SK-N-SH treated with all-trans-retinoic acid at 6 μM for 48 hours (cell line): ENCODE measurements at regions not wholly inside any gene's neighbourhood (a gene's known extent, or its start where the extent isn't known, plus 50 kb on each side); places are given as distances from the start of the nearest gene placed in this dataset.

Source experiments
- ATAC-seq: fragments of 200-7000 bp; cut with Tn5 transposase; 3 replicates; pipeline ENCODE4 v1.9.1; 2020; ENCODE audit warnings: mild to moderate bottlenecking, moderate library complexity
- ARNTL ChIP-seq: fragments of 450-650 bp; formaldehyde crosslinking; IDR thresholded peaks from 2 replicates; pipeline ENCODE4 v1.5.0; 2020; ENCODE audit warnings: low read depth, mild to moderate bottlenecking, moderate library complexity, borderline replicate concordance
- BACH2 ChIP-seq: fragments of 250-450 bp; sonication (Bioruptor Pico); IDR thresholded peaks from 2 replicates; pipeline ENCODE4 v1.9.0; 2021; ENCODE audit warnings: mild to moderate bottlenecking, borderline replicate concordance
- CSDC2 ChIP-seq: fragments of 250-450 bp; sonication (Bioruptor Pico); IDR thresholded peaks from 2 replicates; pipeline ENCODE4 v1.5.0; 2020; ENCODE audit warnings: mild to moderate bottlenecking, moderate library complexity
- ESRRG ChIP-seq: fragments of 250-450 bp; sonication (Bioruptor Pico); IDR thresholded peaks from 2 replicates; pipeline ENCODE4 v1.6.1; 2021; ENCODE audit warnings: mild to moderate bottlenecking
- GLIS3 ChIP-seq: fragments of 250-450 bp; sonication (Bioruptor Pico); IDR thresholded peaks from 2 replicates; pipeline ENCODE4 v1.5.0; 2020; ENCODE audit warnings: mild to moderate bottlenecking, moderate library complexity
- ISL1 ChIP-seq: fragments of 250-450 bp; sonication (Bioruptor Pico); IDR thresholded peaks from 2 replicates; pipeline ENCODE4 v2.1.2; 2022; ENCODE audit warnings: mild to moderate bottlenecking, moderate library complexity
- OSR1 ChIP-seq: fragments of 250-450 bp; sonication (Bioruptor Pico); IDR thresholded peaks from 2 replicates; pipeline ENCODE4 v1.8.0; 2022; ENCODE audit warnings: moderate library complexity, mild to moderate bottlenecking, inconsistent platforms
- PPARA ChIP-seq: fragments of 250-450 bp; sonication (Bioruptor Pico); IDR thresholded peaks from 2 replicates; pipeline ENCODE4 v1.5.0; 2020; ENCODE audit warnings: mild to moderate bottlenecking, borderline replicate concordance
- SNAI2 ChIP-seq: fragments of 250-450 bp; sonication (Bioruptor Pico); IDR thresholded peaks from 2 replicates; pipeline ENCODE4 v1.5.0; 2020; ENCODE audit warnings: mild to moderate bottlenecking, moderate library complexity
- TCF4 ChIP-seq: fragments of 250-450 bp; sonication (Bioruptor Pico); IDR thresholded peaks from 2 replicates; pipeline ENCODE4 v1.8.0; 2021; ENCODE audit warnings: mild to moderate bottlenecking, moderate library complexity, borderline replicate concordance
- TOX ChIP-seq: fragments of 250-450 bp; sonication (Bioruptor Pico); IDR thresholded peaks from 2 replicates; pipeline ENCODE4 v1.8.0; 2021; ENCODE audit warnings: mild to moderate bottlenecking, moderate library complexity, borderline replicate concordance
- ZC3H10 ChIP-seq: fragments of 250-450 bp; sonication (Bioruptor Pico); IDR thresholded peaks from 2 replicates; pipeline ENCODE4 v1.5.1; 2021; ENCODE audit warnings: mild to moderate bottlenecking, moderate library complexity
- ZFP3 ChIP-seq: fragments of 250-450 bp; sonication (Bioruptor Pico); IDR thresholded peaks from 2 replicates; pipeline ENCODE4 v1.5.0; 2020; ENCODE audit warnings: mild to moderate bottlenecking, moderate library complexity
- ZFP30 ChIP-seq: fragments of 450-650 bp; formaldehyde crosslinking; IDR thresholded peaks from 2 replicates; pipeline ENCODE4 v1.5.0; 2022; ENCODE audit warnings: mild to moderate bottlenecking, moderate library complexity
- ZNF565 ChIP-seq: fragments of 450-650 bp; formaldehyde crosslinking; conservative IDR thresholded peaks from 2 replicates; pipeline ENCODE4 v1.5.0; 2020; ENCODE audit warnings: low read depth, mild to moderate bottlenecking, moderate library complexity
- ZNF70 ChIP-seq: fragments of 450-650 bp; formaldehyde crosslinking; IDR thresholded peaks from 2 replicates; pipeline ENCODE4 v1.5.0; 2020; ENCODE audit warnings: mild to moderate bottlenecking, moderate library complexity
- ZNF8 ChIP-seq: fragments of 450-650 bp; formaldehyde crosslinking; IDR thresholded peaks from 2 replicates; pipeline ENCODE4 v1.5.0; 2020; ENCODE audit warnings: mild to moderate bottlenecking, moderate library complexity
- TF ChIP-seq, protein P1 (sequence below): fragments of 250-450 bp; sonication (Bioruptor Pico); IDR thresholded peaks from 2 replicates; pipeline ENCODE4 v1.5.1; 2020; ENCODE audit warnings: low read depth, mild to moderate bottlenecking, moderate library complexity
- TF ChIP-seq, protein P2 (sequence below): fragments of 250-450 bp; sonication (Bioruptor Pico); IDR thresholded peaks from 2 replicates; pipeline ENCODE4 v1.8.0; 2020; ENCODE audit warnings: mild to moderate bottlenecking, moderate library complexity, borderline replicate concordance
- TF ChIP-seq, protein P3 (sequence below): fragments of 250-450 bp; sonication (Bioruptor Pico); IDR thresholded peaks from 2 replicates; pipeline ENCODE4 v1.5.0; 2020; ENCODE audit warnings: mild to moderate bottlenecking, moderate library complexity
- TF ChIP-seq, protein P4 (sequence below): fragments of 250-450 bp; sonication (Bioruptor Pico); IDR thresholded peaks from 2 replicates; pipeline ENCODE4 v1.5.1; 2021; ENCODE audit warnings: mild to moderate bottlenecking, moderate library complexity
- TF ChIP-seq, protein P5 (sequence below): fragments of 250-450 bp; sonication (Bioruptor Pico); IDR thresholded peaks from 2 replicates; pipeline ENCODE4 v1.8.0; 2021; ENCODE audit warnings: low read depth, mild to moderate bottlenecking, moderate library complexity, borderline replicate concordance

DNA sequence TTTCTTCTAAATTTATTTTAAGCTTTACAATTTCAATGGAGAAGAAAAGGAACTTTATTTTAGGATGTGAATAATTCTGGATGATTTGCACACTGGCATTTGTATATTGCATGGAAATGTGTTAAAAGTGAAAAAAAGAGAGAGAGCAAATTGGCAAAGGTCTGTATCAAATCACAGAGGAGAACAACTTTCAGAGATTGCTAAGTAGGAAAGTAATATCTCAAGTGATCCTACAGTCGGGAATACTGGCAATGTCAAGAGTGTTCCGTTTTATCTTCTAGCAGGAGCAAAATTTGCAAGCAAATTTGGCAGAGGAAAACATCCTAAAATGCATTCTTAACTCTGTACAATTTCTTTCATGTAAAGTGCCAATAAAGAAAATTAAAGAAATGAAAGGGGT, 97.1 kb upstream of the TMC3 start:
- ATAC-seq = no peak
- TF ChIP-seq BACH2 (CRISPR knock-in tag) = no peak
- TF ChIP-seq OSR1 (CRISPR knock-in tag) = no peak
- TF ChIP-seq ZFP30 = no peak
- no peak for TF ChIP-seq ARNTL (CRISPR knock-in tag)
- no peak for TF ChIP-seq ZNF8 (CRISPR knock-in tag)
- no peak for TF ChIP-seq ZNF70 (CRISPR knock-in tag)
- no peak for TF ChIP-seq CSDC2
- no peak for TF ChIP-seq PPARA (CRISPR knock-in tag)
- TF ChIP-seq ZNF565 (CRISPR knock-in tag) = no peak
- no peak for TF ChIP-seq SNAI2
- no peak for TF ChIP-seq TCF4
- no peak for TF ChIP-seq ESRRG (CRISPR knock-in tag)
- TF ChIP-seq, protein P1, sequence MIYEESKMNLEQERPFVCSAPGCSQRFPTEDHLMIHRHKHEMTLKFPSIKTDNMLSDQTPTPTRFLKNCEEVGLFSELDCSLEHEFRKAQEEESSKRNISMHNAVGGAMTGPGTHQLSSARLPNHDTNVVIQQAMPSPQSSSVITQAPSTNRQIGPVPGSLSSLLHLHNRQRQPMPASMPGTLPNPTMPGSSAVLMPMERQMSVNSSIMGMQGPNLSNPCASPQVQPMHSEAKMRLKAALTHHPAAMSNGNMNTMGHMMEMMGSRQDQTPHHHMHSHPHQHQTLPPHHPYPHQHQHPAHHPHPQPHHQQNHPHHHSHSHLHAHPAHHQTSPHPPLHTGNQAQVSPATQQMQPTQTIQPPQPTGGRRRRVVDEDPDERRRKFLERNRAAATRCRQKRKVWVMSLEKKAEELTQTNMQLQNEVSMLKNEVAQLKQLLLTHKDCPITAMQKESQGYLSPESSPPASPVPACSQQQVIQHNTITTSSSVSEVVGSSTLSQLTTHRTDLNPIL (CRISPR knock-in tag) = no peak
- TF ChIP-seq GLIS3 = no peak
- TF ChIP-seq ISL1 (CRISPR knock-in tag) = no peak
- TF ChIP-seq, protein P2, sequence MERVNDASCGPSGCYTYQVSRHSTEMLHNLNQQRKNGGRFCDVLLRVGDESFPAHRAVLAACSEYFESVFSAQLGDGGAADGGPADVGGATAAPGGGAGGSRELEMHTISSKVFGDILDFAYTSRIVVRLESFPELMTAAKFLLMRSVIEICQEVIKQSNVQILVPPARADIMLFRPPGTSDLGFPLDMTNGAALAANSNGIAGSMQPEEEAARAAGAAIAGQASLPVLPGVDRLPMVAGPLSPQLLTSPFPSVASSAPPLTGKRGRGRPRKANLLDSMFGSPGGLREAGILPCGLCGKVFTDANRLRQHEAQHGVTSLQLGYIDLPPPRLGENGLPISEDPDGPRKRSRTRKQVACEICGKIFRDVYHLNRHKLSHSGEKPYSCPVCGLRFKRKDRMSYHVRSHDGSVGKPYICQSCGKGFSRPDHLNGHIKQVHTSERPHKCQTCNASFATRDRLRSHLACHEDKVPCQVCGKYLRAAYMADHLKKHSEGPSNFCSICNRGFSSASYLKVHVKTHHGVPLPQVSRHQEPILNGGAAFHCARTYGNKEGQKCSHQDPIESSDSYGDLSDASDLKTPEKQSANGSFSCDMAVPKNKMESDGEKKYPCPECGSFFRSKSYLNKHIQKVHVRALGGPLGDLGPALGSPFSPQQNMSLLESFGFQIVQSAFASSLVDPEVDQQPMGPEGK = no peak
- TF ChIP-seq, protein P3, sequence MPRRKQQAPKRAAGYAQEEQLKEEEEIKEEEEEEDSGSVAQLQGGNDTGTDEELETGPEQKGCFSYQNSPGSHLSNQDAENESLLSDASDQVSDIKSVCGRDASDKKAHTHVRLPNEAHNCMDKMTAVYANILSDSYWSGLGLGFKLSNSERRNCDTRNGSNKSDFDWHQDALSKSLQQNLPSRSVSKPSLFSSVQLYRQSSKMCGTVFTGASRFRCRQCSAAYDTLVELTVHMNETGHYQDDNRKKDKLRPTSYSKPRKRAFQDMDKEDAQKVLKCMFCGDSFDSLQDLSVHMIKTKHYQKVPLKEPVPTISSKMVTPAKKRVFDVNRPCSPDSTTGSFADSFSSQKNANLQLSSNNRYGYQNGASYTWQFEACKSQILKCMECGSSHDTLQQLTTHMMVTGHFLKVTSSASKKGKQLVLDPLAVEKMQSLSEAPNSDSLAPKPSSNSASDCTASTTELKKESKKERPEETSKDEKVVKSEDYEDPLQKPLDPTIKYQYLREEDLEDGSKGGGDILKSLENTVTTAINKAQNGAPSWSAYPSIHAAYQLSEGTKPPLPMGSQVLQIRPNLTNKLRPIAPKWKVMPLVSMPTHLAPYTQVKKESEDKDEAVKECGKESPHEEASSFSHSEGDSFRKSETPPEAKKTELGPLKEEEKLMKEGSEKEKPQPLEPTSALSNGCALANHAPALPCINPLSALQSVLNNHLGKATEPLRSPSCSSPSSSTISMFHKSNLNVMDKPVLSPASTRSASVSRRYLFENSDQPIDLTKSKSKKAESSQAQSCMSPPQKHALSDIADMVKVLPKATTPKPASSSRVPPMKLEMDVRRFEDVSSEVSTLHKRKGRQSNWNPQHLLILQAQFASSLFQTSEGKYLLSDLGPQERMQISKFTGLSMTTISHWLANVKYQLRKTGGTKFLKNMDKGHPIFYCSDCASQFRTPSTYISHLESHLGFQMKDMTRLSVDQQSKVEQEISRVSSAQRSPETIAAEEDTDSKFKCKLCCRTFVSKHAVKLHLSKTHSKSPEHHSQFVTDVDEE (CRISPR knock-in tag) = no peak
- TF ChIP-seq ZC3H10 (CRISPR knock-in tag) = no peak
- TF ChIP-seq, protein P4, sequence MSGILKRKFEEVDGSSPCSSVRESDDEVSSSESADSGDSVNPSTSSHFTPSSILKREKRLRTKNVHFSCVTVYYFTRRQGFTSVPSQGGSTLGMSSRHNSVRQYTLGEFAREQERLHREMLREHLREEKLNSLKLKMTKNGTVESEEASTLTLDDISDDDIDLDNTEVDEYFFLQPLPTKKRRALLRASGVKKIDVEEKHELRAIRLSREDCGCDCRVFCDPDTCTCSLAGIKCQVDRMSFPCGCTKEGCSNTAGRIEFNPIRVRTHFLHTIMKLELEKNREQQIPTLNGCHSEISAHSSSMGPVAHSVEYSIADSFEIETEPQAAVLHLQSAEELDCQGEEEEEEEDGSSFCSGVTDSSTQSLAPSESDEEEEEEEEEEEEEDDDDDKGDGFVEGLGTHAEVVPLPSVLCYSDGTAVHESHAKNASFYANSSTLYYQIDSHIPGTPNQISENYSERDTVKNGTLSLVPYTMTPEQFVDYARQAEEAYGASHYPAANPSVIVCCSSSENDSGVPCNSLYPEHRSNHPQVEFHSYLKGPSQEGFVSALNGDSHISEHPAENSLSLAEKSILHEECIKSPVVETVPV (CRISPR knock-in tag) = no peak
- no peak for TF ChIP-seq TOX (CRISPR knock-in tag)

DNA sequence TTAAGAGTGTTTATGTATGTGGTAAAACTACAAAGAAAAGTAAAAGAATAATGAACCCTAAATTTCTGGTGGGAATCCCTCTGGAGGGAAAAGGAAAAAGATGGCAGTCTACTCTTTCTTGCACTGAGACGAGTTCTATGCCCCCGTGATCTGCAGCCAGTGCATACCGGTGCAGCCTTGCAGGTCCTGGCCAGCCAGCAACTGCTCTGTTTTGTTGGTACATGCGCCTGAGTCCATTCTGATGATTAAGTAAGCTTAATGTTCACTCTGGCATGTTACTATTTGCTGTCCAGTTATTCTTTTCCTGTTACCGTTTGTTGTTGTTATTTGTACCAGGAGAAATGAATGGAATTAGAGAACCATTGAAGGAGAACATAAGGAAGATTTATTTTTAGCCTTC, 95.1 kb upstream of the TMC3 start:
- TF ChIP-seq ESRRG (CRISPR knock-in tag) (no peak), ZNF70 (CRISPR knock-in tag) (no peak), ZC3H10 (CRISPR knock-in tag) (no peak), BACH2 (CRISPR knock-in tag) (no peak), ZFP3 (CRISPR knock-in tag) (no peak), GLIS3 (no peak), ARNTL (CRISPR knock-in tag) (no peak), TOX (CRISPR knock-in tag) (no peak), ISL1 (CRISPR knock-in tag) (no peak), SNAI2 (no peak)
- TF ChIP-seq, protein P1 (CRISPR knock-in tag) = no peak
- TF ChIP-seq, protein P5, sequence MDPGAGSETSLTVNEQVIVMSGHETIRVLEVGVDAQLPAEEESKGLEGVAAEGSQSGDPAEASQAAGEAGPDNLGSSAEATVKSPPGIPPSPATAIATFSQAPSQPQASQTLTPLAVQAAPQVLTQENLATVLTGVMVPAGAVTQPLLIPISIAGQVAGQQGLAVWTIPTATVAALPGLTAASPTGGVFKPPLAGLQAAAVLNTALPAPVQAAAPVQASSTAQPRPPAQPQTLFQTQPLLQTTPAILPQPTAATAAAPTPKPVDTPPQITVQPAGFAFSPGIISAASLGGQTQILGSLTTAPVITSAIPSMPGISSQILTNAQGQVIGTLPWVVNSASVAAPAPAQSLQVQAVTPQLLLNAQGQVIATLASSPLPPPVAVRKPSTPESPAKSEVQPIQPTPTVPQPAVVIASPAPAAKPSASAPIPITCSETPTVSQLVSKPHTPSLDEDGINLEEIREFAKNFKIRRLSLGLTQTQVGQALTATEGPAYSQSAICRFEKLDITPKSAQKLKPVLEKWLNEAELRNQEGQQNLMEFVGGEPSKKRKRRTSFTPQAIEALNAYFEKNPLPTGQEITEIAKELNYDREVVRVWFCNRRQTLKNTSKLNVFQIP (CRISPR knock-in tag) = no peak
- ATAC-seq = no peak
